ENCODE measurements at regions not wholly inside any gene's neighbourhood (a gene's known extent, or its start where the extent isn't known, plus 50 kb on each side); places are given as distances from the start of the nearest gene placed in this dataset.

DNA sequence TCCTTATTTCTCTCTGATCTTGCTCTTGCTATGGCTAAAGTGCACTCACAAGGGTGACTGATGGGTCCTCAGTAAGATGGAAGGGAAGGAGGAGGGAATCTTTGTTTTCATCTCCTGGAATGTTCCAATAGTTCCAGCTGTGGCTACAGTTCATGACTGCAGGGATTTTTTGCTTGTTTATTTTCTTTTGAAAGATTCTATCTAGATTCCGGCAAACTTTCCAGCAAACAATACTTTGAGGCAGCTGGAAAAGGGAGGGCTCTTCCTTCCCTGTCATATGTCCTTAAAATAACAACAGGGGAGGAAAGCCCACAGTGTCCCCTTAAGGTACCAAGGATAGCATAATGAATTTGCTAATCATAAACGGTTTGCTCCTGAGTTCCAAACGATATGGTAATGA lies 111.3 kb upstream of the SLC14A2 start:
- DNase-seq: no peak

DNA sequence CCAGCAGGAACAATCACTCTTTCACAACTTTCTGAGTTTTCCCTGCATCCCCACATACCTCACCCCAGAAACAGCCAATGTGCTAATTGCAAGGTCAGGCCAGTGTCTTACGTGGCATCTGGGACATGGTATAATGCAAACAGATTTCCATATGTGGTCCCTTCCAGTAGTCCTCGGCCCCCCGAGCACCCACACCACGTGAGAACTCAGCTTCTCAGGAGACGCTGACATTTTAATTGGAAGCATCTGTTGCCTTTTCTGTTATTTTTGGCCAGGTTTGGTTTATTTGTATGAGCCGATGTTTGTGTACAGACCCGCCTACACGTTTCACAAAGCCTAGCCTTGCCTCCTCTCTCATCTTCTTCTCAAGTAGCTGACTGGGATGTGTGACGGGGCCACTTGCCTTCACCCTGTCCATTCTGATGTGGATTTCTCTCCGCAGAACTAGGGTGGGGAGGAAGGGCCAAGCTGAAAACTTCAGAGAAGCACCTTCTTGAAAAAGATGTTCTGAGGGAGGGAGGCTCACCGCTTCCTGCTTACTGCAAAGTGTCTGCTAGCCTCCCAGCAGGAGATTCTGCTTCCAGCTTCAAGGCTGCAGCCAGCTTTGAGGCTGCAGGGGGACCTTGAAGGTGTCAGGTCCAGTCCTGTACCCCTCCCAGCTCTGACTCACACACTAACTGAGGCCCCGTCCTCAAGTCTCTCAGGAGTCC lies 109.6 kb upstream of the SLC14A2 start:
- no peak for DNase-seq

DNA sequence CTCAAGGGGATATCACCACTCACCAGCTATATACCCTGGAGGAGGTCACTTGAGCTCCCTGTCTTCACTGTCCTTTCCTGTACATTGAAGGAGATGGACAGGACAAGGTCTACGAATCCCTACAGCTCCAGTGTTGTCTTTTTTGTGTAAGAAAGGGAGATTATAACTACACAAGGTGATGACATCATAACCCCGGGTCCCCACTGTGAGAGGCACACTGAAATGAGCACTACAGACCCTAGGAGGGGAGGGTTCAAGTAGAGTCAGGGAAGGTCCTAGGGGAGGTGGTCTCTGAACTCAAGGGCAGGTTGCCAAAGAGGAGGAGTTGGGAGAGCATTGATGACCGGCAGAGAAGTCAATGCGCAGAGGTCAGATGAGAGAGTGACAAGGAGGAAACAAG lies 108.3 kb upstream of the SLC14A2 start:
- DNase-seq: no peak

DNA sequence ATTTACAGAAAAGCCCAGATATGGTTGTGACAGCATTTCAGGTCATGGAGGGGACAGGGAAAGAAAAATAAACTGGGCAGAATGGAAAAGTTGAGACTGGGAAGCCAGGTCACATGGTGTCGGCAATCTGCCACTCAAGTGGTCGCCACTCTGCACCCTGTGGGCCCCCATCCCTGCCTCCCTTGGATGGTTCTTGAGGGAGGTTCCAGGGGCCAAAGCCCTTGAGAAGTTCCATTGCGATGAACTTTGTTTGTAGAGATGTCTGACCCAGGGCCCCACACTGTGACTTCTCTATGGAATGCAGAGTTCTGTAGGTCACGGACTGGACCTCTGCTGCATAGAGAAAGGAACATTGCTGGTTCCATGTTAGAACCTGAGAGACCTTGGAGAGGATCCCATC lies 105.7 kb upstream of the SLC14A2 start:
- DNase-seq: no peak

DNA sequence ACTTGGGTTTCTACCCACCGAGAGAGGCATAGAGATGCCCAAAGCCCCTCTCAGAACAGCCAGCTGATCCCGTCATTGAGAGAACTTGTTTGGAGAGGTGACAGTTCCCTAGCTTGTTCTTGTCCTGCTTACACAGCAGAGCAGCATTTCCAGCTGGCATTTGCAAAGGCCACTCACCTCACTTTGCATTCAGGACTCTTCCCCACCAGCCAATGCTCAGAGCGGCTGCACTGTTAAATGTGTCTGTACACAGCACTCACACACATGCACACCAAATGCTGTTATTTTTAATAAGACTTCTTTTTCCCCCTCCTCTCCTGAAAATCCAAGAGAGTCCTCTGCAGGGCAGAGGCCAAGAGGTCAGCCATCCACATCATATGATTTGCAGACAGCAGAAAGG lies 104.6 kb upstream of the SLC14A2 start:
- no peak for DNase-seq

DNA sequence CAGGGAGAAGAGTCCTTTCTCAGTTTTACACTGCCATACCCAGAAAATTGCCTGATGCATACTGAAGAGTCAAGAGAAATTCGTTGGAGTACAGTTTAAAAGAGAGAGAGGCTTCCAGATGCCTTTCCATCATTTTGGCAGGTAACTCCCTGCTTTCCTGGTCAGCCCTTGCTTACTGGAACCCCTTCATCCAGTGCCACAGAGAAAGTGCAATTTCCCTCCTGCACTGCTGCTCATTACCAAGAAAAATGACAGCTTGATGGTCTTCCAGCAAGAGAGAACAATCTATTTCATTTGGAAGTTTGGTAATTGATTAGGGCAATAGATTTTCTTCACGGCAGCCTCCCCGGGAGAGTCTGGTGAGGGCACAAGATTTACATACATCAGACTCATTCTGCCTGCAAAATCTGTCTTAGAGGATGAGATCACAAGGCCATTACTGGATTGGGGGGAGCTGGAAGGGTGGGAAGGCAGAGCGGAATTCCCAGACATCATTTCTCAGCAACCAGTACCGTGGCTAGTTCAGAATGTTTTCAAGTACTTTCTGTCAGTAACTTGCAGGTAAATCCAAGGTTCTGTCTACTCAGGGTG lies 102.8 kb upstream of the SLC14A2 start:
- no peak for DNase-seq

DNA sequence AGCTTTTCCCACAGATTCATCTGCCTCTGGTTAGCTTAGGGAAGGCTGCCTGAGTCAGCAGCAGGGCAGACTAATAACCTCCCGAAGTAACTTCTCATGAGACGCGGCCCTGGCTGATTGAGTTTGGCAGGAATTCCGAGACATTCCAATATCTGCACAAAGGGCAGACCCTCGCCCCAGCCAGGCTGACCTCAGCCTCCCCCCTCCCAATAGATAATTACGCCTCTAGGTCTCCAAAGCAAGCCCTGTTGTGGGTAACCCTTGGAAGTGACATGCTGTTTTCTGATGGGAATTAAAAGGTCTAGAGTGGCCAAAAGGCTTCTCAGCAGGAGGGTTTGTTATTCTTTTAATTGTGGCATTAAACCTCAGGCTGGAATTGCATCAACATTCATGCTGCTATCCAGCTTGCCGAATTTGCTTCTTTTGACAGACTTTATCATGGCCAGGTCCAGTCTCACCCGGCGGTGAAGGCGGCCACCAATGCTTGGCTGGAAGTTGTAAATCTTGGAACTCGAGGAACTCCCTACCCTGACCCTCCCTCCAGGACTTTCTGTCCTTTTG lies 98.0 kb upstream of the SLC14A2 start:
- peak; percentile 28 for DNase-seq

DNA sequence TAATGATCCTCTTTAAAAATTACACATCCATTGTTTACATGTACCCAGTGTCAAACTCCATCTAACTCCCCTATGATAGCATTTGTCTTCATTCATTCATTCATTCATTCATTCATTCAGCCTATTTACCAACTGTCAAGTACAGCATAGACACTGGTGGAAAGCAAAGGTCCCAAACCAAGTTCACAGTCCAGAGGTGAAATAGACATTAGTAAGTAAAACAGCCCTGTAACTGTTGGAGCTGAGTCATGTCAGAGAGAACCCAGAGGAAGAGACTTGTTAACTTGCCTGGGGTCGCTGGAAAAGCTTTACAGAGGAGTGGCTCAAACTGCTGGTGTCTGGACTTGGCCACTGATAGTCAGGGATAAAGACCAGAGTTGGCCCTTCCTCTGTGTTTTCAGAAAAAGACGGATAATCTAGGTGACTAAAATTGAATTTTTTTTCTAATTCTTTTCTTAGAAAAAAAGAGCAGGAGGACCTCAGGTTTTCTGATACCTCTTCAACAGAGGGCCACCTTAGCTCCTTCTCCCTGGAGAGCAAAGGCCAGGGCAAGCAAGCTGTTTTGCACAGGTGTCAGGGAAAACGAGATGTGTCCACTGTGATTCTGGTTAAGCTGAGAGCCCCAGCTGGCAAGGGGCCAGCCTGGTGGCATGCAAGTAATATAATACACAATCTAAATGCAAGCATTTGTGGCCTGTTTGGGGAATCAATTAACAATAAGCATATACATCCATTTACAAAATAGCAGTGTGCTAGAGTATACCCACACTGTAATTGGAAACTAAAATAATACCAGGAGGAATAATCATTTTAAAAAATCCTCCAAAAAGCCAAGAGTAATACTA lies 96.7 kb upstream of the SLC14A2 start:
- no peak for DNase-seq

DNA sequence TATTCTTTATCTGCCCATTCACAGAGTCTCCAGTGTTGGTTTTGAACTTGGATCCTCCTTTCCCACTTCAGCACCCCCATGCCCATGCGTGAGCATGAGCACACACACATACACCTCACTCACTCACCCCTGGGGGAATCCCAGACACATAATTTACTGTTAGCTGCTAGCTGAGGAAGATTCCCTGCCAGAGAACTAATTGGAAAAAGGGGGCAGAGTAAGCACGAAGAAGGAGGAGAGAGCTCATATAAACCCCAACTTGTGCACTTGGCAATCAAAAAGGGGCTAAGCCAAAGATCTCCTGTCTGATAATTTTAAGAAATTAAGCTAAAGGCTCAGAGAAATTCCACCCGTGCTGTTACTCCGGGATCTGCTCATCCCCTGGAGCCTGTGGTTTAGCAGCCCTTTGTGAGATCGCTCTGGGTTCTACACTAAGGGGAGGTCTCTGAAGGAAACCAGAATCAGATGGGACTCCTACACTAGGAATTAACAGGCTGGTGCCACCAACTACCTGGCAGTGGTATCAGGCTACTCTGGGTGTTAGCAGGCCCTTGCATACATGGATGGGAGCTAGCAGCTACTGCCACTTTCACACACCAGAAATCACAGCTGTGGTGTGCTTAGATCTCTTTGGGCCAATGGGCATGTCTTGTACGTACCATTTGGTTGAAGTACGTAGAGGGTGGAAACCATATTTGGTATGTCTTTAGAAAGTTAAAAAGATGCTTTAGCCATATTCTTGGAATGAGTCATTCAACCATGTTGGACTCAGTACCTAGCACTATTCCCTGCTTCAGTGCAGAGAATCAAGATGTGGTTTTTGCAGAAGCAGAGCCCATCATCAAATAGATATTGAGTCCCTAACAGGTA lies 95.6 kb upstream of the SLC14A2 start:
- no peak for DNase-seq

DNA sequence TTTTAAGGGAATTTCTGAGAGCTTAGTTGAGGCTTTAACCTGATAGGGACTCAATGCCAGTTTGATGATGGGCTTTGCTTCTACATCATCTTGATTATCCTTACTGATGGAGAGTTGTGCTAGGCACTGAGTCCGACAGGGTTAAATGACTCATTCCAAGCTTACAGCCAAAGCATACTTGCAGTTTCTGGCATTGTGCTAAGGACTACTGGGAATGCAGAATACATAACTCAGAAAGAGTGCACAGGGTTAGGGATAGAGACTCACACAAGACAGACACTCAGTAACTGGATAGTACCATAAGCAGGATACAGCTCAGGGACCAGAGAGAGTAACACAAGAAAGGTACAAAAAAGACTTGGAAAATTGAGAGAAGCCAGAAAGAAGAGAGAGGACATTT lies 94.1 kb upstream of the SLC14A2 start:
- no peak for DNase-seq

DNA sequence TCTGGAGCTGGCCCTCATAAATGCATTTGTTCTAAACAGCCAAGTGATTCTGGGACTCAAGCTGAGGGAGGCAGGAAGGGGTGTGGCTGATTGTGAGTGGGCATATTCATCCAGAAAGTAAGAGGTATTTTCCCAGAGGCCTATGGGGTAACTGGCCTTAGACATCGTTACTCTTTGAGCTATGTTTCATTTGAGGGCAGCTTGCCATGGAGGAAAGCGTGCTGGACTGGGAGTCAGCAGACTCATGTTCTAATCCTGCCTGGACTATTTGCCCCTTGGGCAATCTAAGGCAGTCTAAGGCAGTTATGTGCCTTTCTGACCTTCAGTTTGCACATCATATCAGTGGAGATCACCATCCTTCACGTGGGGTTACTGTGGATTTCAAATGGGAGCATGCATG lies 93.5 kb upstream of the SLC14A2 start:
- DNase-seq: no peak

DNA sequence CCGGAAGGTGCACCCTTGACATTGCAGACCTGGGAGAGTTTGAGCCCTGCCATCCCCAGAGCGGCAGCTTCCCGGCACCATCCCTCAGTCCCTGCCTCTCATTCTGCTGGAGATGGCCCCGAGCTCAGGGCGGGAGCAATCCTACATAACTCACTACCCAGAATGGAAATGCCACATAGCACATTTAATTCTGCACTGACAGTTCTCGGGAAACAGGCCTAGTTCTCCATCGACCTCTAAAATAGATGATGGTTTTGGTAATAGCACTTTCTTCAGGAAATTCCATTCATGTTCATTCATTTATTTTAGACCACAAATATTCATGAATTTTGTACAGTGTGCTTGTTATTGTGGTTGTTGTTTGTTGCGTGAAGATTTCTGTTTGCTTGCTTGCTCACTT lies 92.9 kb upstream of the SLC14A2 start:
- DNase-seq: no peak

DNA sequence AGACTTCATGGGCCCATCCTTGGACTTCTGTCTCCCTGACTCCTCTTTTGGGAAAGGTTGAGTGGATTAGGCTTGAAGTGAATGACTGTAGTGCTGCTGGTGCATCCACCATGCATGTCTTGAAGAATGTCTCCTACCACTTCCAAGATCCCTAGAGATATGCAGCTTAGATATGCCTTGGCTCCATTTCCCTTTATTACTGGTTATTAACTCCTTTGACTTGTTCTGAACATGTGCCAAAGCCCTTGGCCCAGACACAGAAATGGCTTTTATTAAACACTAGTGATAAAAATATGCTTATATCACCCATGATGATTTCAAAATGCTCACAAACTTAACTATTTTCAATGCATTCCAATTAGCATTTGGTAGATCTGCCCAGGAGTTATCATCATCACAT lies 90.0 kb upstream of the SLC14A2 start:
- DNase-seq: no peak

DNA sequence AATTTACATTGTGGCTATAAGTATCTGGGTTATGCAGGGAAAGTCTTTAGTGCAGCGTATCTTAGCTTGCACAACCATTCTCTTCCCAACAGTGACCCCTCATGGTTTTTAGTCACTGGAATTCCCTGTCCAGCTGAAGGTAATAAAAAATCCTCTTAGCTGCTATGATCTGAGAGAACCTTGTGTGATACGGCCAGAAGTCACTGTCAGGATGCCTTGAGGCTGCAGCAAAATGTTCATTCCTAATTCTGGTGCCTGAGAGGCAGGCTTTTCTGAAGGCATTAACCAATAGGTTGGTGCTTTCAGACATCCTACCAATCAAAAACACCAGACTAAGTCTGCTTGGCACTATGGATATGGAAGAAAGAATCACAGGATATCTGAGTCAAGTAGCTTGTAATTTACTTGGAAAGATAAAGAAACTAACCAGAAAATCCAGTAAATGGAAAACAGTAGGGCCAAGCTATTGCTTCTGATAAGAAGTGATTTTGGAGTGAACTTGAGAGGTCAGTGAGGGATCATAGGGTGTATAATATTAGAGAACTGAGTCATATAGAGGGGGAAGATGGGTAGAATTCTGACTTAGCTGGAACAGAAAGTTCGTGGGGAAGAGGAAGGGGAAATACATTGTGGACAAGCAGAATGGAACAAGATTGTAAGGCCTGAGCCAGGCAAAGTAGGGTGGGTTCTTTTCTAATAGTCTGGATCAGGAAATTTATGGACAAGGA lies 89.0 kb upstream of the SLC14A2 start:
- no peak for DNase-seq

DNA sequence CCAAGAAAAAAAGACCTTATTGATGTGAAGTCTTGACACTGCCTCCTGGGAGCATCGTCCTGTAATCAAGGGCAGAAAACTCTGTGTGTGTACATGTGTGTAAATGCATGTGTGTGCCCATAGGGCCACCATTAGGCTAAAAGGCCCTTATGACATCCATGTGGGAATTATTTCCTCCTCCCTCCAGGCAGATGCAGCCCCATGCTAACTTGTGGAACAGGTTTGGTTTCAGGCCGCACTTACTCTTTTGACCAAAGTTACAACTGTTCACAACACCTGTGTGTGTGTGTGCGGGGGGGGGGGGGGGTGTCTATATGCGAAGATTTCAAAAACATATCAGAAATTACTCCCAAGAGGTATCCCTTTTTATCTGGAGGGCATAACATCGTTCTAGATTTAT lies 87.4 kb upstream of the SLC14A2 start:
- DNase-seq: no peak

DNA sequence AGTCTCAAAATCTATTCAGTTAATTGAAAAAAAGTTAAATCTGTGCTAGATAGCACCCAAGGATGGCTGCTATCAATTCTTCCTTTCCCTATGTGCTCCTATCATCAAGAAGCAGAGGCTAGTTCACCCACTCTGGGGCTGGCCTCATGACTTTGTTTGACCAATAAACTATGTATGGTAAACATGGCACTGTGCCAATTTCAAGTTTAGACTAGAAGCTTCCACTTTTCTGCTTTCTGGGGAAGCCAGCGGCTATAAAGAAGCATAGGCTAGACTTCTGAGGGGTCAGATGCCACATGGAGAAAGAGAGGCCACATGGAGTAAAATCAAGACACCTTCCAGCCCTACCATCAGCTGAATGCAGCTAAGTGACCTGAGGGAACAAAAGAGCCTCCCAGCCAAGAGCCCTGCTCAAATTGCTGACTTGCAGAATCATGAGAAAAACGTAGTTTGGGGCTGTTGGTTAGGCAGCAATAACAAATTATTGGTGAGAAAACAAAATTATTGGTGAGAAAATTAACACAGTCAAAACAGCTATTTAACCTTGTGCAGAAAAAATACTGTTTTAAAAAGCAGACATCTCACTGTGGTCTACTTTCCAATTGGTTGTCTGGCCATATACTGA lies 86.5 kb upstream of the SLC14A2 start:
- no peak for DNase-seq

DNA sequence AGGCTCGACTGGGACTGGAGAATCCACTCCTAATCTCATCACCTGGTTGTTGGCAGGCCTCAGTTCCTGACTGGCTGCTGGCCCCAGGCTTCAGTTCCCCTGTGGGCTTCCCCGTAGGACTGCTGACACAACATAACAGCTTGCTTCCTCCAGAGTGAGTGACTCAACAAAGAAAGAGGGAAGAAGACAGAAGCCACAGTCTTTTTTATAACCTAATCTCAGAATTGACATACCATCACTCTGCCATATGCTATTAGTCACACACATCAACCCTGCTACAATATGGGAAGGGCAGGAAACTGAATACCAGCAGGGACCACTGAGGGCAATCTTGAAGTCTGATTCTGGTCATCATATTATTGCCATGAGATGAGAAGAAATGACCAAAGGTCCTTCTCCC lies 76.8 kb upstream of the SLC14A2 start:
- DNase-seq: no peak

DNA sequence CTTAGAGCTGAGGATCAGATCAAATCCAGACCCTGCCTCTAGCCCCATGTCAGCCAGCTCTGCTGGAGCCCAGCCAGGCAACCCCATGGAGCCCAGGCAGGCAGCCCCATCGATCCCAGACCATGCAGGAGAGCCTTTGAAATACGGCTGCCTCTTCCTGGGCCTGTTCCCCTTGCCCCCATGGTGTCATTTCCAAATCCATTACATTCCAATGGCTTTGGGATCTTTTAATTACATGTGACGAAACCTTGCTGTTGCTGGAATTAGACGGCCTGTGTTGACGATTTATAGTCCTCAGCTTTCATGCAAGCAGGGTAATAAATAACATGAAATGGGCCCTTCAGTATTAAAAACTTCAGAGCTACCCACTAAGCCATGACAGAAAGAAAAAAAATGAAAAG lies 75.8 kb upstream of the SLC14A2 start:
- DNase-seq: no peak

DNA sequence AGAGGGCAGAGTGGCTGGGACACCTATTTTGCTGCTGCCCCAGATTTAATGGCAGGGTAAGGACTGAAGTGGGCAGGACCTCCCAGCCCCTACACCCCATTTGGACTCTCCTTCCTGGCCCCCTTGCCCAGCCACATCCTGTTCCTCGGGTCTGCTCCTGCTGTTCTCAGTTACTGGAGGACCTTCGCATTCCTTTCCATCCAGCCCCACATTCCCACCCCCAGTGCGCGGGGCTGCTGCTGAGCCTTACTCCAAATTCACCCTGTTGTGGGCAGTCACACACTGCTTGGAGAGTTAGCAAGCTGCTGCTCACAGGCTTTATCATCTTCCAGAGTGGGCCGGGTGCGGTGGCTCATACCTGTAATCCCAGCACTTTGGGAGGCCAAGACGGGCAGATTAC lies 75.2 kb upstream of the SLC14A2 start:
- no peak for DNase-seq

DNA sequence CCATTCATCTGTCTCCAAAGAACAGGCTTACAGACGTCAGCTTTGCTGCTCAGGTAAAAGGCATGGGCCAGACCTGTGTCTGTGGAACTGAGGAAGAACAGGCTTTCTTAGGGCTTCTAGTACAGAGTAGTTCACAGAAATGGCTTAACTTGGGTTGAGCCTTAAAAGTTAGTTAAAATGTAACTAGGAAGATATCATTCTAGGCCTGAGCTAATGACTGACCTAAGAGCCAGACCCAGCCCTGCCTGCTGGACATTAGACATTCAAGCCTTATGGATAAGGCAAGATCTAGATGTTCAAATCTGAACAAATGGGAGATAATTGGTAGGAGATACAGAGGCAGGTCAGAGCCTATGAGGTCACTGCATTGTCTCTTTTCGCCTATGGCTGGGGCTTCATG lies 73.9 kb upstream of the SLC14A2 start:
- no peak for DNase-seq

DNA sequence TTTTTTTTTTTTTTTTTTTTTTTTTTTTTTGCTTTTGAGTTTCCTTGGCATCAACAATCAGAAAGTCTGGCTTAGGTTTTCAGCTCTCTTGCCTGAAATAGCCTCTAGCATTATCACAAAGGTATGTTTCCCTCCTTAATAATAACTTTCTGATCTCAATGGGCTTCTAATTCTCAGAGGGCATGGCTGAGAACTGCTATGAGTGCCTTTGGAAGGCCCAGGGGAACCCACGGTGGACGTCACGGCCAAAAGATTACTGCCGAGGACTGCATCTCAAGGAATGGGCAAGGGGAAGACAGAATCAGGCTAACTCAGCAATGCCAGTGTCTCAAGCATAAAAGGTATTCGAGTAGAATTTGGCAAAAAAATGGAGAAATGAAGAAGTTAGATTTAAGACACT lies 73.2 kb upstream of the SLC14A2 start:
- DNase-seq: no peak

DNA sequence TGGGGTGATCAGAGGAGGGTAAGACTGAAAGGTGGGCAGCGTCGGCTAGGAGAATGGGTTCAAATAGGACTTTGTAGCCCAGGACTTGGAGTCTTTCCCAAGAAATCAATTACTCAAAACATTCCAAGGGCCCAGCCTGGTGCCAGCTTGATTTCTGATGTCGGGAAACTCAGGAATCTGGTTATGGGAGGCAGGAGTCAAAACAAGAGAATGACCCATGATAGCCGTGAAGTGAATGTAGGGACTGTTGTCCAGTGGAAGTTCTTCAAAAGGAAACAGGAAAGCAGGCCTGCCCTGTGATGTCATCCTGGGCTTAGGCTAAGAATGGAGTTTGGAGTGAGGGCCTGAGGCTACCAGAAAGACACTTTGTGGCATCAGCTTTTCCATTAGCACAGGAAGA lies 67.4 kb upstream of the SLC14A2 start:
- DNase-seq: no peak
